CD4-positive, alpha-beta T cell treated with Interleukin-15 for 1 hour (primary cell): ENCODE measurements at regions not wholly inside any gene's neighbourhood (a gene's known extent, or its start where the extent isn't known, plus 50 kb on each side); places are given as distances from the start of the nearest gene placed in this dataset.
"Not testable (repeated sequence)": the region's sequence is repeated elsewhere in the genome, so short reads cannot be mapped to it uniquely, and the experiment has no call there.

Experiments
- DNase-seq: peaks from one replicate; pipeline ENCODE4 v3.0.0-alpha.2; 2020

DNA sequence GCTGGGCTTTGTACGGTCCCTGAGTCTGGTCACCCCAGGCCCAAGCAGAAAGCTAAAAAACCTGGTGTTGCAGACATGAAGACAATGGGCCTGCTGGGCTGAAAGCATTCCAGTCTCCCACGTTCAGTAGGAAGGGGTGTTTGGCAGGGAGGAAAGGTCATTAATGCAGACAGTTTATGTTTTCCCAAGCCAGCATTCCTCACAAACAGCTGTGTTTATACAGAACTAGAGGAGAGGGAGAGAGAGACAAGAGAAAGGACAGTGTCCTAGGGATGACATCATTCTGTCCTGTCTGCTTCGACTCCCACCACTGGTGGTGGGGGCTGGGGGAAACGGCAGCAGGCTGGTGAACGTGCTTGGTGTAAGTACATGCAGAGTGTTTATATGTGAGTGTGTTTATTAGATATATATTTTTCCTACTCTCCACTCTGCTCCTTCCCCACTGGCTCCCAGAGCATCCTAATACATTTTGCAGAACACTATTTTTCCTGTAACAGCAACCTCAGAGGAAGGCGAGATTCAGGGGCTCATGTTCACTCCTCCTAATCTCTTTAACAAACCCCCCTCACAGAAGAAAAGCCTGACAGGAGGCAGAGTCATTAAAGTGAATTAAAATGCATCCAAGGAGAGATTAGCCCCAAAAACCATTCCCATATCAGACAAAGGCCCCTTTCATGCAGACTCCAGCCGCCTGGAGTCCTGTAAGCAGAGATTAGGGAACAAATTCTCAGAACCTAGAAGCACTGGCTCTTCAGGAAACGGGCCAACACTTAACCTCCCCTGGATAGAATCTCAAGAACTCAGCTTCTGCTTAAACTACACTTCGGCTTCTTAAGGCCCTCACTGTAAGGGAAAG, 380.4 kb downstream of the TNS1 start:
- DNase-seq: no peak

DNA sequence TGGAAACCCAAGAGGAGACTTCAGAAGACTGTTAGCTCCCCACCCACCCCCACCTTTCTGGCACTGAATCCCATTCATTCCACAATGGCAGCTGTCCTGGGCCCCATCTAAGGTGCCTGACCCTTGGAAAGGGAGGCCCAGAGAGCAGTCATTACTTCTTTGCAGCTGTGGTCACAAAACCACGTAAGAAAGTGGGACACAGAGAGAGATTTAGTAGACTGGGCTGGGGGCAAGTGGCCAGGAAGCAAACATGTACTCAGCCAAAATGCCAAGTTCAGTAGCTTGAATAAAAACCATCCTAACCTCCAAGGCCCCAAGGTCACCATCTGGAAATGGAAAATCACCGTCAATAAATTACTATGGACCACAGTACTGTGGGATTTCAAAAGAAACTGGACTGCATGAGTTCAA, 381.4 kb downstream of the TNS1 start:
- DNase-seq: no peak

DNA sequence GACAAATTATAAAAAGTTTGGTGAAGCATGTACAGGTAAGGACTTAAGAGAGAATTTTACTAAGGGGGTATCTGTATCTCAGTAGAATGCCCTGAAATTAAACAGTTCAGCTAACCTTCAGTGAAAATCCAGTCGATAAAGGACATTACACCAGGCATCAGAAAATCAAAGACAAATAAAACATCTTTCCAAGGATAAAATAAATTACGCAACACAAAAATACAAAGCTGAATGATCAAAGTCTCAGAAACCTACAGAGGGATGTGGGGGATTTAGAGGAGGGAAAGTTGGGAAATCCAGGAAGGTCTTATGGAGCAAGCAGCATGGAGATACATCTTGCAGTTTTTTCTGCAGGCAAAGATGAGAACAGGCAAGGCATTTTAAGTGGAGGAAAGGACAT, 384.1 kb downstream of the TNS1 start:
- DNase-seq: no peak

DNA sequence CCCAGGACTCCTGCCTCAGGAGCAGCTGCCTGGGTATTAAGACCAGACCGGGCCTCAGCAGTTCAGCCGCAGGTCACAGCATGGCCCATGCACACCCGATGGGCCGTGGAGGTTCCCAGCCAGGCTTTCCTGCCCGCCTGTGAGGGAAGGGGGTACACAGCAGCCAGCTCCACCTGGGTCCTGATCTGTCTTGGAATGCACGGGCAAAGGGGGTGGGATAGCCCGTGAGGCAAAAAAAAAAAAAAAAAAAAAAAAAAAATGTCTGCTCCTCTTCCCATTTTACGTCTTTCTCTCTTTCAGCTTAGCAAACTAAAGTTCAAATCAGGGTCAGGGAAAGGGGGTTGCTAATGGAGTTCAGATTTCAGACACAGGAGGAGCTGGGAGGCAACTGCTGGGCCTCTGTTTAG, 385.2 kb downstream of the TNS1 start:
- no peak for DNase-seq

DNA sequence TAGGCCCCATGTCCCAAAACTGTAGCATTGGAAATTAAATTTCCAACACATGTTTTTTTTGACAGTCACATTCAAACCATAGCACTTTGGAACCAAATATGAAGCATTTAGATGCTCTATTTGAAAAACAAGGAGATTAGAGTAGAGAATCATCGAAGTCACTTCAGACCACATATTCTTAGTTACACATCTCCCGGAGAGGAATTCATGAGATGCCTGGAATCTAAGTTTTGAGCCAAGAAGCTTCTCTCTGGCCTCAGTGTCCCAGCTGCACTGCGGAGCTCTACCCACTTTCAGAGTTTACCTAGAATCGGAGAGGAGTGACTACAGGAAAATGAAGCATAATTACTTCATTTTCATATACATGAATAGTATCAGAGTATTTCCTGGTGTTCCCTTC, 385.9 kb downstream of the TNS1 start:
- no peak for DNase-seq

DNA sequence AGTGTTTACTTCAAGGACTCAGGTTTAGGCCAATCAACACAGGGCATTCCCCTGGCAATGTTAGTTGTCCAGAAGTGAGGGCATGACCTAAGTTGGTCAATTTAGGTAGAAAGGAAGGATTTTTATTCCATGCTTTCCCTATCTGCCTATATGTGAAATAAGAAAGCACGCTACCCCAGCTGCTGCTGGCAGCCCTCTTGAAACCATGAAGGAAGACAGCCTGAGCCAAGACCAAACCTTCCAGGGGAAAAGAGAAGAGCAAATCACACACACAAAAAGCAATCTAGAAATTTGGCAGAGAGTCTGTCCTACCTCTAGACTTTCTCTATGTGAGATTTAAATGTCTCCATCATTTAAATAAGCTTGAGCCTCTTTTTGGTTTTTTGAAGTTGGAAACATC, 387.6 kb downstream of the TNS1 start:
- DNase-seq: no peak

DNA sequence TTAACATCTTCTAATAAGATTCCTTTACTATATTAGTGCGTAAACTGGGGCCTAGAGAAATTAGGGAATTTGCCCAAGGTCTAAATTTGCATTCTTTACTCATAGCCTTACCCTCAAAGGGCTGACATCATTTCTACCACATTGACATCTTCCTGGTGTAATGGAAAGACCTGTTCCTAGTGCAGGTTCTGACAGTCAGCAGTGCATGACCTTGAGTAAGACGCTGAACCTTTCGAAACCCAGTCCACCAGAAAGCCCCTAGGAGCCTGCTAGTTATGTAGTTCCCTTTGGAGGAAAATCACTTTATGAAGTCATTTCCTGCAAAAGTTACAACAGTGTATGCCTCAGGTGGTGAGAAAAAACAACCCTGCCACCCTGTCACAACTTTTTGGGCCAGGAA, 388.3 kb downstream of the TNS1 start:
- no peak for DNase-seq

DNA sequence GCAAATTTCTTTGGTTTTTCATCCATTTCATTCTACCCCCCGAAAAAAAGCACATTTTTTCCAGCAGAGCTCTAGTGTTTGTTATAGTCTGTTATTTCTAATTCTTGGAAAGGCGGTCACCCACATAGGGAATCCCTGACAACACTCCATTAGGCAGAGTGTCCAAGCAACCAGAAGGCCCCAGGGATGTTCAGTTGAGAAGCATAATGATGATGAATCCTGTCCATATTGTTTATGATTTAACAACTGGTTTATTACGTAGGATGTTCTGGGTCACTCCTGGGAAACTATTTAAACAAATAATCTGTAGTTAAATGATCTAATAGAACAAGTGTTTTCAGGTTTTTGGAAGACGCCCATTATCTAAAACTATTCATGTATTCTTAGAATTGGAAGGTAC, 388.7 kb downstream of the TNS1 start:
- DNase-seq: no peak

DNA sequence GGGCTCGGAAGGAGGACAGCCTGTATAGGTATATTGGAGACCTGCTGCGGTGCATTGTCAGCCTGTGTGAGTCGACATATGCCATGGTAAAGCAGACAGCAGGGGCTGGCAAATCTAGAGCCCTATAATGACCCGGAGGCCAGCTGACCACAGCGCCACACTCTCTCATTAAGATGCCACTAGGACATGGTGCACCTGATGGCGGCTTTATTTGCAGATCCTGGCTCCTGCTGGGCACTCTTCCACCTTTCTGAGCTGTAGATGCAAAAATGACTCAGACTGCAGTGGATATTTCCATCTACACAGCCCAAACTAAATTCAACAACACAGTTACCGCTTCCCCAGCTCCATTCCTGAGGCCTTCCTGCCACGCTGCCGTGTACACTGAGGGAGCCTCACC, 389.9 kb downstream of the TNS1 start:
- no peak for DNase-seq

DNA sequence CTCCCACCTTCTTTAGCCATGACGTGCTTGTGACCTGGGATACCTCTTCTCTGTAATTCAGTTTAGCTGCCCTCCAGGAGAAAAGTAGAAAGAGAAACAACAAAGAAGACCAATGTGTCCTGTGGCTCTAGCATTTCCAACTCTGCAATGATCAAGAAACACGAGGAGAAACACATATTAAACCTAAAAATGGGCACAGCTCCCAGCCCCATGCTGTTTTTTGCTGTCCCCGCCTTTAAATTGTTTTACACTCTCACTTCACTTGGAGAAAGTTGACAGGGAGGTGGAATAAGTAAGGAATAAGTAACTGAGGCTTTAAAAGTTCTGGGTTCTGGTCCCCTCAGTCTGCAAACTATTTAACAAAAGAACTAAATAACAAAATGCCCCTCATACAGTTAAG, 390.6 kb downstream of the TNS1 start:
- DNase-seq: no peak

DNA sequence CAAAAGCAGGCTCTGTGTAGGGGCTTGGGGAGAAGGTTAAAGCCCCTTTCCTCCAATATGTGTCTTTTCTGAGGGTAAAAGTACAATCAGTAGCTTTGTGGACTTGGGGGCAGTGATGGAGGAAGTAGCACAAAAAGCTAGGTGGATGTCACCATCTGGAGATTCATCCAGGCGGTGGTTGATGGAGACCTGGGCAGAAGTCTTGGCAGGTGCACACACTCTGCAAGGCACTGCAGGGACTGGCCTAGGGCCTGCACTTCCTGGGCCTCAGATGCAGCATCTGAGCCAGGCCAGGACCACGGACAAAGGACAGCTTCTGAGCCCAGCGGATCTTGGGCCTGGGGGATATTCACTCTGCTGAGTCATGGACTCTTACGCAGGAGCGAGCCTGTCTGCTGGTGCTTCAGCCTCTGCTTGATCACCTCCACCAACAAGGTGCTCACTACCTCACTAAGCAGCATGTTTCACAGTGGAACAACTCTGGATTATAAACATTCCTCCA, 391.1 kb downstream of the TNS1 start:
- no peak for DNase-seq

DNA sequence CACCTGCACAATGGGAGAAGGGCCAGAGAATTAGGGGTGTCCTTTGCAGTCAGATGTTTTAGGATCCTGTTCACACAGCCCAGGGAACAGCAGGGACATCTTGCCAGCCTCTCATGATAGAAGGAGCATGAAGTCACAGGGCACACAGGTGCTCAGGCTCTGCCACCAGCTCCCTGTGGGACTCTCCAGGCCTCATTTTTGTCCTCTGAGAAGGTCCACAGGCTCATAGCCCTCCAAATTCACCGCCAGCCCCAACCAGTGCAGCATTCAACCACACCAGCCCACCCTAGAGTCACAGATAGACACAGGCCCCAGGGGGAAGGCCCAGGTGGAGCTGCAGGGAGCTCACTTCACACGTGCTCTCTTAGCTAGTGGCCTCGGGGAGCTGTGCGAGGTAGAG, 391.7 kb downstream of the TNS1 start:
- DNase-seq: no peak

DNA sequence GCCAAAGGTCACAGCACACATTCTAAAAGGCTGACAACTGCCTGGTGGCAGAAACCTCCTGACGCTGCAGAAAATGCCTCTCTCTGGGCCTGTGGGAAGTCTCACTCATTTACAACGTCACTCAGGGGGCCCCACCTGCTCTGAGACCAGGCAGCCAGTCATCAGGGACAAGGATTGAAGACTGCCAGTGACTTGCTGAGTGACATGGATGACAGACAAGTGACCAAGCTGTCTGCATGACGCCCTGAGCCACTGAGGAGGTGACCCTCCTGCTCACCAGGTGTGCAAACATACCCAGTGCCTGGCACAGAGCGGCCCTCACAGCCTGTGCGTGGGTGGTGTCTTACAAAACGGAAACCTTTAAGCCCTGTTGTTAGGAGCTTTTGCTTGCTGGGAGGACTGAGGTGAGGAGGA, 392.4 kb downstream of the TNS1 start:
- DNase-seq: peak; percentile 43

DNA sequence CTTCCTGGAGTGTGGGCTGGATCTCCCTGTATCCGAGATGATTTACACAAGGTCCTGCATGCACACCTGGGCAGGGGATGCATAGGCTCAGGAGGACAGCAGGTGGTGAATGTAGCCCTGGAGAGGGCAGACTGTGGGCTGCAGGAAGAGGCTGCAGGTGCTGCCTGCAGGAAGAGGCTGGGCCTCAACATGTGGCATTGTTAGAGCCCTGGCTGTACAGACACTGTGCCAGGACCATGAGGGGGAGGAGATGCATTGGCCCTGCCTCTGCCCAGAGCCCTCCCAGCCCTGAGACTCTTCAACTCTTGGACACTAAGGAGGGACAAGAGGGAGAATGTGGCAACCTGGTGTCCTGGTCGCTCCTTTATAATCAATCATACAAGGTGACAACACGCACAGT, 392.8 kb downstream of the TNS1 start:
- no peak for DNase-seq

DNA sequence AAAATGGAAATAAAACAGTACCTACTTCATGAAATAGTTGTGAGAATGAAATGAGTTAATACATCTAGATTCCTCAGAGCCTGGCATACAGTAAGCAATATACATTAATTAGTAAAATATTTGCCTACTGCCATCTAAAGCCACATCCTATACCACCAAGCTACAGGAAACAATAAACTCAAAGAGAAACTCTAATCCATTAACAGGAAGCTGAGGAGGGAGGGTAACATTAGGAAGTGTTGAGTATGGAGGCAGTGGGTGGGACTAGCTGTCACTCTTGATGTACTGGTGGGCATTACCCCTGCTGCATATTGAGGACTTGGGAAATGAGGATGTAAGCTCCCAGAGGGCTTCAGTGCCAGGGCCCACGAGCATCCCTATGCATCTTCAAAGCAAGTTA, 396.5 kb downstream of the TNS1 start:
- DNase-seq: no peak

DNA sequence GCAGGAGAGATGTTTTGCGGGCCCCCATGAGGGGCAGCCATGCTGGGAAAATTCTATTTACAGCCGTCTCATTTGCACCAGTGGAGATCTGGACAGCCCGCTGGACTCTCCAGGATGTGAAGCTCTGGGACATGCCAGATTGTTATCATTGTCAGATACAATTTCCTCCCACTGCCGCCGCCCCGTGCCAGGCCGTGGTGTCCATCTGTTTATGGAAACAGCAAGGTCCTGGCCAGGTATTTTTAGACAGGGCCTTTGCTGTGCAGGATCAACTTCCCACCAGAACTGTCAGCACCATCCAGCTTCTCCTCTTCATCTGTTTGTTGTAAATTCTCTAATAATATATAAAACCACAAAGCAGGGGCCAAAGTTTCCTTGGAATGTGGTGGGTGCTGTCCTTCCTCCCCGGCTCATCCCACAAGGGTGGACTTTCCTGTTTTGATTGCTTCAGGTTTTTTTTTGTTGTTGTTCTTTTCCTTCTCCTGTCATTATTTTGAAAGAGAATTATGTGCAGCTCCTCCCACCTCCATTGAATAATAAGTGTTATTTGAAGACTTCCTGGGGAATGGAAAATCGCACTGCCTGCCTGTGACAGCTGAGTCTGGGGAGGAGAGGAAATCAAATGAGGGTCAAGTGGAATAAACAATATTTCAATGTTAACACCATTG, 398.1 kb downstream of the TNS1 start:
- DNase-seq: no peak

DNA sequence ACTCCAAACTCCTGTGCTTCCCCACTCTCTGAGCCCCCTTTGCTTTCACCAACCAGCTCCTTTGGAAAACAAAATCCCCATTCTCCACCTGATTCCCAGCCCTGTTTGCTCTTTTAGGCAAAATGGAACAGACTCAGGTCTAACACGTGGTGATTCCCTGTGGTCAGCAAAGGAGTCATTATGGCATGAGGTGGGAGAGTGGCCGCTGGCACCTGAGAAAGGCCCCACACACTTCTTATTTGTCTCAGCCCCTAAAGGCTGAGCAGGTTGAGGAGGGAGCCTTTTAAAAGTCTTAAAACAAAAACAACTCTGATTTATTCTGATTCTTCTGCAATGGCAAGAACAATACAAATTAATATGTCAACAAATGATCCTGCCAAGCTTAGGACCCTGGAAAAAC, 401.2 kb downstream of the TNS1 start:
- no peak for DNase-seq

DNA sequence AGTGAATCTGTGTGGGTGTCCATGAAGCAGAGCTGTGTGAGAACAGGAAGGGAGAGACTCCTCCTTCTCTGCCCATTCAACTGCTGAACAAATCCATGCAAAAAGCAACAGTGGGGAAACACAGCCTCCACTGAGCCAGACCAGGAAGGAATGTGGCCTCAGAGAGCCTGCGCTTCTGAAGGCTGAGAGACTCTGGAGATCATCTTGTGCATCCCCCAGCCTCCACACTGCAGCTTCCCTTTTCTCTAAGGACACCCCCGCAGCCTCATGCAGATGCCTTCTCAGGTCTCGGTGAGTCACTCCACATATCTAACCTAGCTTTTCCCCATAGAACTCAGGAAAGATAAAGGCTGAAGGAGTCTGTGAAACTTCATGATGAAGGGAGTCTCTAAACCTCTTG, 402.9 kb downstream of the TNS1 start:
- no peak for DNase-seq

DNA sequence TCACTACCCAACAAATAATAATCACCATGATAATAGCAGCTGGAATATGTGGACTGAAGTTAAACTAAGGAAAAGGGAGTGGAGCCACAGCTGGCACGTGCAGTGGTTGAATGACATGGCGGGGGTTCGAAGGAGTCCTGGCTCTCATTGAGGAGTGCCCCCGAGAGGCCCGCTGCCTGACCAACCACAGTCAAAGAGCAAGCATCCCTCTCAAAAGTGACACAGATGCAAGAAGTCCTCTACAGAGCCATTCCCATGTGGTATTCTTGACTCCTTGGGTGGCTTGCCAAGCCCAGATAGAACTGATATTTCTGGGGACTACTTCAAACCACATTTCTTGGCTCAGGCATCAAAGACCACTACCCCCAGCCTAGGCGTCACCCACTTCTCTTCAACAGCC, 405.1 kb downstream of the TNS1 start:
- no peak for DNase-seq

DNA sequence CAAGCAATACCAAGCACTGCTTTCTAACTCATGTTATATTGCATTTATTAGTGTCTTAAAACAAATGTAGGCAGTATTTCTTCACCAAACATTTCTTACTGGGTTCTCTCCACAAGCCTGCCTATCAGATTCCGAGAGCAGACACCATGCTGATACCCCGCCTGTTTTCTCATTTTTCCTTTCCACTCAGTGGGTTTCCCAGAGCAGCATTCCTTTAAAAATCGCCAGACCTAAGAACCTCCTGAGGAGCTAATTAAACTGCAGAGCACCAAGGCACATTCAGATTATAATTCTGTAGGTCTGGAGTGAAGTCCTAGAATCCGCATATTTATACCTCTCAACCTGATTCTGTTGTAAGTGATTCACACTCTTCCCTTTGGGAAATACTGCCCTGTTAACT, 405.6 kb downstream of the TNS1 start:
- no peak for DNase-seq

DNA sequence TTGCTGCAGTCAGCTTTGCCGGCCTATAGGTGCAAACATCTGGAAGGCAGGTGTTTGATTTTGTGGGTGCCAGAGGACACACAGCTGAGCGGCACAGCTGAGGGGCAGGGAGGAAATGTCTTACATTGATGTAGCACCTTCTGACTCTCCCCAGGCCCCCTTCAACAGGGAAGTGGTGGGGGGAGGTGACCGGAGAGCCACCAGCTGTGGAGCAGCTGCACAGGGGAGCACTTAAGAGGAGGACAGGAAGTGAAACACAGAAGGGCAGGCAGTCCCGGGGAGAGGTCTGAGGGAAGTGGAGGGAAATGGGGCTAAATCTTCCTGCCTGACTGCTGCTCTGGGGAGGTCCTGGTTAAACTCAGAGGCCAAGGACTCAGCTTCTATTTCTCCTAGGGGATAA, 409.1 kb downstream of the TNS1 start:
- DNase-seq: no peak

DNA sequence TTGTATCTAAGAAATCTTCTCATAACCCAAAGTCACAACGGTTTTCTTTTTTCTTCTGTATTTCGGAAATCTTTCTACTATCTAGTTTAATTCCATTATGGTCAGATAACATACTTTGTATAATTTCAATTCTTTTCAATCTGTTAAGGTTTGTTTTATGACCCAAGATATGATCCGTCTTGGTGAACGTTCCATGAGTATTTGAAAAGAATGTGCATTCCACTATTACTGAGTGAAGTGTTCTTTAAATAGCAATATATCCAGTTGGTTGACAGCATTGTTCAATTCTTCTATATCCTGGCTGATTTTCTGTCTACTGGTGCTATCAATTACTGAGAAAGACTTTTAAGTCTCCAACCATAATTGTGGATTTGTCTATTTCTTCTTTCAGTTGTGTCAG, 414.5 kb downstream of the TNS1 start:
- DNase-seq: no peak

DNA sequence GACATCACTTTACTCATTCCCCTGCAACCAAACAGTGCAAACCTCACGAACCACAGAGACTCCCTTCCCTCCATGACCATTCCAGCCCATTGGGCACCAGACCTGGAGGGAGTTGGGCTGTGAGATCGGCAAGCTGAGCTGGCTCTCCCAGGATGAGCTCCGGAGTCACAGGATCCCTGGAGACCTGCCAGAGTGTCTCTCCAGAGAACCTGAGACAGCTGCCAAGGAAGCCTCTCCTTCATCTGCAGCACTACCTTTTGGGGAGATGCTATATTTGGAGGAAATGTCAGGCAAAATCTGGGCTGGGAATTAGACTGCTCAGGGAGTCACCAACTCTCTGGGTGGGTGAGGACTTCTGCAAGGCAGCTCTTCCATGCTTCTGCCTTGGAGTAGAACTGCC, 417.4 kb downstream of the TNS1 start:
- DNase-seq: no peak

DNA sequence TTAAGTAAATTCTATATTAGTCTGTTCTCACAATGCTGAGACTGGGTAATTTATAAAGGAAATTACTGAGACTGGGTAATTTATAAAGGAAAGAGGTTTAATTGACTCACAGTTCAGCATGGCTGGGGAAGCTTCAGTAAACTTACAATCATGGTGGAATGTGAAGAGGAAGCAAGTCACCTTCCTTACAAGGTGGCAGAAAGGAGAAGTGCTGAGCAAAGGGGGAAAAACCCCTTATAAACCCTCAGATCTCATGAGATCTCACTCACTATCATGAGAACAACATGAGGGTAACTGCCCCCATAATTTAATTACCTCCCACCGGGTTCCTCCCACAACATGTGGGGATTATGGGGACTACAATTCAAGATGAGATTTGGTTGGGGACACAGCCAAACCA, 422.4 kb downstream of the TNS1 start:
- not testable (repeated sequence) for DNase-seq

DNA sequence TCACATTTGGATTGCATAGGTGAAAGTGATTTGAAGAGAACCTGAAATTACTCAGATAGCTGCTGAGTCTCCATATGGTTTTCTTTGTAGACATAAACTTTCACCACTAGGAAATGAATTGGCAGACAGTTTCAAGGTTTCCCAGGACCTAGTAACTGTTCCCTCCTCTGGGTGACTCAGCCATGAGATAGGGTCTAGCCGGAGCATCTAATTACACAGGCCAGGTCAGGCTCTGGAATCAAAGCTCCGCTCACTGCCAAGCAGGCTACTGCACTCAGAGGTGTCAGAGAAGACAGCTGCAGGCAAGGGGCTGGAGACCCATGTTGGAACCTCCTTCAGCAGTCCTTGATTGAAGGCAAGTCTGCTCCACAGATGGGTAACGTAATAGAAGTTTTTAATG, 429.2 kb downstream of the TNS1 start:
- DNase-seq: no peak
